G401 (cell line): ENCODE measurements at regions not wholly inside any gene's neighbourhood (a gene's known extent, or its start where the extent isn't known, plus 50 kb on each side); places are given as distances from the start of the nearest gene placed in this dataset.
"Not testable (repeated sequence)": the region's sequence is repeated elsewhere in the genome, so short reads cannot be mapped to it uniquely, and the experiment has no call there.

ENCODE experiments used
- DNase-seq: peaks from one replicate; pipeline ENCODE4 v3.0.0-alpha.2; 2015; ENCODE audit warnings: low spot score
- in situ Hi-C: cut with HindIII; loops from 2 replicates; pipeline ENCODE4 v1.10.0; 2016; ENCODE audit warnings: low sequenced_read_pairs, mixed read lengths

- in situ Hi-C loops: no loop called here
- DNase-seq: no peak
Observed at GRCh38 chr11:69869311-69869939, 50.2 kb upstream of the FGF3 start.

GRCh38 chr11:69870766-69871165, 51.5 kb upstream of the FGF3 start:
- in situ Hi-C loops: no loop called here
- no peak for DNase-seq

DNA sequence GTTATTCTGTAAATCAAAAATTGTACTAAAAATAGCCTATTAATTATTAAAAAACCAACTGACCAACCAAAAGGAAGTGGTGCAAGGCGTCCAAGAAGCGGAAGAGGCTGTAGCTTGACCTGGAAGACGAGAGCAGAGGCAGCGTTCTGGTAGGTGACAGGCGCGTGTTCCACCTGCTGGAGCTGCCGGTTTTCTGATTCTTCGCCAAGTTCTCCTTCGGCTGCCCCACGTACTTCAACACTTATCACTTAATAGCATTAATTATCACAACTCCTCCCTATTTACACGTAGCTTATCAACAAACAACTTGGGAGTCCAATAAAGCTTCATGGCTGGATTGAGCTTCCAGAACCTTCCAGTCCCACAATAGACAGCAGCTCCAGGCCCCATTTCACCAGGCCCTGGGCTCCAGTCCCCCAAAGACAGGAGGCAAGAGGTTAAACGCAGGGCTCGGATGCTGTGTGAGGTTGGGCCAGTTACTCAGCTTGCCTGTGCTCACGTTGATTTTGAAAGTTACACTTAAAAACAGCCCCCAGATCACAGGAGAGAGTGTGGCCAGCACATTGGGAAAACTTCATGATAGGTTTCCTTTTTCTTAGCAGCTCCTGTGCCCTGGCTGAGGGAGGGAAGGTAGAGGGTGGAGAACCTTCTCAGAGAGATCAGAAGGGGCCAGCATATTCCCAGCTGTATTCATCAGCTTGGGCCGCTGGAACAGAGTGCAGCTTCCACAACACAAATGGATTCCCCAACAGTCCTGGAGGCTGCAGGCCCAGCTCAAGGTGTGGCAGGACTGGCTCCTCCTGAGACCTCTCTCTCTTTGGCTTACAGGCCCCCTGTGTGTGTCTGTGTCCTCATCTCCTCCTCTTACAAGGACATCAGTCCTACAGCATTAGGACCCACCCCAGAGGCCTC, 54.2 kb upstream of the FGF3 start:
- in situ Hi-C loops: no loop called here
- DNase-seq: no peak

GRCh38 chr11:69874178-69874983, 55.2 kb upstream of the FGF3 start:
- in situ Hi-C loops: no loop called here
- DNase-seq: no peak

DNA sequence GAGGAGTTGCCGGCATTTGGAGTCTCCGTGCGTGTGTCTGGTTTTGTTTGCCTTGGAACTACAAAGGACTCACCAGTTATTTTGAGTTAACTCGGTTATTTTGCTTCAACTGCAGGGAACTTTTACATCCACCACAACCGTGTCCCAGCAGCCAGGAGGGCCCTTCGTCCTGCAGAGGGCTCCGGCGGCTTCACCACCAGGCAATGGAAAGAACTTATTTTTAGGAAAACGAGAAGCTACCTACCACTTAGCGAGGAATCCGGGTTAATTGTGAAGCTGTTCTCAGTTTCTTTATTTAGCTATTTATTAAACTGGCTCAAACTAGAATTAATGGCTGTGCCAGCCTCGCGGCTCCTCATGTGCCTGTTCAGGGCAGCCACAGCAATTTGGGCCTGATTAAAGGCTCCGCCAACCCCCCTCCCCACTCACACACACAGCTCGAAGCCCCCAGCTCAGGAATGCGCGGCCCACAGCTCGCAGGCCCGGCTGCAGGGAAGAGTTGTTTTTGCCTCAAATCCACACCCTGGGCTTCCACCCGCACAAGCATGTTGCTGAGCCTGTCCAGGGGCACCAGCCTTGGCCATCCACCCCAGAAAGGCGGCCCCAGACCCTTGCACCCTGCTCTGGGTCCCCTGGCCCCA, 55.9 kb upstream of the FGF3 start:
- in situ Hi-C loops: no loop called here
- no peak for DNase-seq

- in situ Hi-C loops: no loop called here
Observed at GRCh38 chr11:69876013-69876412, 56.8 kb upstream of the FGF3 start.

DNA sequence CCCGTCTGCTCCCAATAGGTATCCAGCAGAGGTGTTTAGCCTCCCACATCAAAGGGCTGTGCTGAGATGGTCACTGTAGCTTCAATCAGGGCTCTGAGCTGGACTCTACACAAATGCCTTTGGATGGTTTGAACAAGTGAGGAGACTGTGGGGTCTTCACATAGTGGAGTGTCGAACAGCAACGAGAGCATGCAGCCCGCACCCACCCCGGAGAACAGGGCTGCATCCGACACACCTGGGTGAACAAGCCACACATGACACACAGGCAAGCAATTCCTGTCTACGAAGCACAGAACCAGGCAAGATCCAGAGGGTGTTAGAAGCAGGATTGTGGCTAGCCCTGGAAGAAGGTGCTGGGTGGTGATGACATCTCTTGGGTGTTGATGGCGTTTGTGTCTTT, 58.0 kb upstream of the FGF3 start:
- in situ Hi-C loops: no loop called here

More at GRCh38 chr11:69876013-69876412, 56.8 kb upstream of the FGF3 start:
- no peak for DNase-seq

GRCh38 chr11:69877704-69878103, 58.5 kb upstream of the FGF3 start:
- DNase-seq, in situ Hi-C loops: not testable (repeated sequence)

More for the DNA sequence above, 58.0 kb upstream of the FGF3 start:
- DNase-seq: no peak

GRCh38 chr11:69878144-69878883, 59.1 kb upstream of the FGF3 start:
- no peak for DNase-seq
- in situ Hi-C loops: no loop called here

GRCh38 chr11:69878927-69879728, 59.9 kb upstream of the FGF3 start:
- DNase-seq: no peak
- in situ Hi-C loops: no loop called here

- in situ Hi-C loops: no loop called here
- DNase-seq: no peak
Observed at GRCh38 chr11:69879729-69880005, 60.5 kb upstream of the FGF3 start.

DNA sequence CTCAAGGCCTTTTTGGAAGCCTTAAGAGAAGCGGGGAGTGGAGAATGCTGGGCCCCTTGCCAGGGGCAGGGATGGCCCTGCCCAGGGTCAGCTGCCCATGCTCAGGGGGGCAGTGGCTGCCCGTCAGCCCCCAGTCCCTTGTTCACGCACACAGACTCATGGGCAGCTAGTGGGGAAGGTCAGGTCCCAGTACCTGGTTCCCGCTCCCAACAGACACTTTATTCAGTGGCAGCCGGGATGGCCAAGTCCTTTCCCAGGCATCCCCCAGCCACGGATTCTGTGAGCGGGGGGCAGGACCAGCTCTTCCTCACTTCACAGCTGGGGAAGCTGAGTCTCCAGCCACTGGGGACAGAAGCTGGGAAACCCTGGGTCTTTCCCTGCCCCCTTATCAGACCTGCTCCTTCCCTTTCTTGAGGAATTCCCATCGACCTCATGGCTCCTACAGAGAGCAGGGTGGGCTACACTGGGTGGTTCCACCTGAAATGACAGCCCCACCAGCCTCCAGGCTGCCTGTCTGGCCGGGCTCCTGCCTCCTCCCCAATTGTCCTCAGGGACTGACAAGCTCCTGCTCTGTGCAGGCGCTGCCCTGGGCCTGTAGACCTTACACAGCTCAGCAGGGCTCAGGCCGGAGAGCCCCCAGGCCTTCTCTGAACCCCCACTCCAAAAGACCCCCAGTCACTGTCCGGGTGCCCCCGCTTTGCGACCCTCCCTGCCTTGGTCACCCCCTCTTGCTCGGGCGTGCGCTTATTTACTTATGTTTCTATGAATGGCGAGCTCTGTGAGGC, 61.0 kb upstream of the FGF3 start:
- in situ Hi-C loops: no loop called here
- no peak for DNase-seq

GRCh38 chr11:69880826-69881445, 61.7 kb upstream of the FGF3 start:
- in situ Hi-C loops: no loop called here
- DNase-seq: no peak

DNA sequence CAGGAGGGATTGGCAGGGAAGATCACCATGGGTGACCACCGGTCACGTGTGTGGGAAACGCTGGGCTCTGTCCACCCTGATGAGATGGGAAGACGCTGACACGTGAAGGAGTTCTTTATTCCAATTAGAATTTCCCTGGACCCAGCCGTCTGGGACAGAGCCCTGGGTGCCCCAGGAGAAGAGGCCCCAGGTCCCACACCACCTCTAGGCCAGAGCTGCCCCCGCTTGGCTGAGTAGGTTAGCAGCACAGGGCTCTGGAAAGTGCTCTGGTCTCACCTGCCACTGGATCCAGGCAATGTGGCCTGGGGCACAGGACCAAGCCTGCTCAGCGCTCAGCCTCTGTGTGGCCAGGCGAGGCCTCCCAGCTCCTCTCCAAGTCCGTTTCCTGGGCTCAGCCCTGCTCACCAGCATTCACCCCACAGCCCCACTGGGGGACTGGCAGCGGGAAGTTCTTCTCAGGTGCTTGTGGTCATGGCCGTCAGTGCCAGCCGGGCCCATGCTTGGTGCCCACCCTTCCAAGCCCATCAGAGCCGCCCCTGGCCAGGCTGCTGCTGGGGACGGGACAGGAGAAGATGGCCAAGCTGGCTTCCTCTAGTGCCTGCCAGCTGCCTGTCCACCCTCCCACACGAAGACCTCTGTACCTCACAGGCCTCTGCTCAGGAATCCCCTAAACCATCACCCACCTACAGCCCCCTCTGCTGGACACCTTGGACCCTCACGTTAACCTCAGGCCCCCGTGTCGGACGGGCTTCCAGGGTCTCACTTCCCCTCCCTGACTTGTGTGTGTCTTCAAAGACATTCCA, 62.5 kb upstream of the FGF3 start:
- no peak for DNase-seq
- in situ Hi-C loops: no loop called here

GRCh38 chr11:69882270-69882608, 63.0 kb upstream of the FGF3 start:
- no peak for DNase-seq
- in situ Hi-C loops: no loop called here
